ENCODE measurements at regions not wholly inside any gene's neighbourhood (a gene's known extent, or its start where the extent isn't known, plus 50 kb on each side); places are given as distances from the start of the nearest gene placed in this dataset.

- Histone ChIP-seq H3K4me3 (ENCODE audit: low read length) (no peak overlapping the region), H3K27ac (ENCODE audit: low read length) (no peak overlapping the region), H3K27me3 (ENCODE audit: control insufficient read depth, insufficient read depth, low read length) (no peaks in the 10 kb centered on the region), H3K9me3 (ENCODE audit: control insufficient read depth, insufficient read depth, low read length) (no peaks in the 10 kb centered on the region), H3K36me3 (ENCODE audit: control insufficient read depth, insufficient read depth, low read length) (no peaks in the 10 kb centered on the region), H3K4me1 (ENCODE audit: control insufficient read depth, insufficient read depth, low read length) (no peaks in the 10 kb centered on the region)
- WGBS (ENCODE audit: insufficient coverage, insufficient read length): no CpG with 5 or more reads among the region's 1 CpG
- DNase-seq (ENCODE audit: low read depth, low spot score): no peak
Measured at GRCh38 chr4:14384824-14385223, 617.5 kb upstream of the CPEB2 start.

- no peak for DNase-seq (ENCODE audit: low read depth, low spot score)
- H3K9me3 ChIP-seq (ENCODE audit: control insufficient read depth, insufficient read depth, low read length): no peaks in the 10 kb centered on the region
- WGBS (ENCODE audit: insufficient coverage, insufficient read length): no CpG with 5 or more reads among the region's 3 CpGs
- H3K27ac ChIP-seq (ENCODE audit: low read length): no peak overlapping the region
- H3K36me3 ChIP-seq (ENCODE audit: control insufficient read depth, insufficient read depth, low read length): no peaks in the 10 kb centered on the region
- H3K4me3 ChIP-seq (ENCODE audit: low read length): no peak overlapping the region
- H3K4me1 ChIP-seq (ENCODE audit: control insufficient read depth, insufficient read depth, low read length): no peaks in the 10 kb centered on the region
- H3K27me3 ChIP-seq (ENCODE audit: control insufficient read depth, insufficient read depth, low read length): no peaks in the 10 kb centered on the region
Measured at GRCh38 chr4:14386196-14386595, 616.1 kb upstream of the CPEB2 start.

GRCh38 chr4:14387647-14388046 lies 614.6 kb upstream of the CPEB2 start:
- no peak for DNase-seq (ENCODE audit: low read depth, low spot score)
- Histone ChIP-seq H3K9me3 (ENCODE audit: control insufficient read depth, insufficient read depth, low read length) (no peaks in the 10 kb centered on the region), H3K4me3 (ENCODE audit: low read length) (no peak overlapping the region), H3K27ac (ENCODE audit: low read length) (no peak overlapping the region), H3K4me1 (ENCODE audit: control insufficient read depth, insufficient read depth, low read length) (no peaks in the 10 kb centered on the region), H3K36me3 (ENCODE audit: control insufficient read depth, insufficient read depth, low read length) (no peaks in the 10 kb centered on the region), H3K27me3 (ENCODE audit: control insufficient read depth, insufficient read depth, low read length) (no peaks in the 10 kb centered on the region)
- whole genome bisulfite sequencing (ENCODE audit: insufficient coverage, insufficient read length): no CpG with 5 or more reads among the region's 2 CpGs

- H3K9me3 ChIP-seq (ENCODE audit: control insufficient read depth, insufficient read depth, low read length): no peaks in the 10 kb centered on the region
- H3K36me3 ChIP-seq (ENCODE audit: control insufficient read depth, insufficient read depth, low read length): no peaks in the 10 kb centered on the region
- no peak overlapping the region for H3K4me3 ChIP-seq (ENCODE audit: low read length)
- WGBS (ENCODE audit: insufficient coverage, insufficient read length): no CpG with 5 or more reads among the region's 4 CpGs
- no peak for DNase-seq (ENCODE audit: low read depth, low spot score)
- no peaks in the 10 kb centered on the region for H3K4me1 ChIP-seq (ENCODE audit: control insufficient read depth, insufficient read depth, low read length)
- H3K27ac ChIP-seq (ENCODE audit: low read length): no peak overlapping the region
- no peaks in the 10 kb centered on the region for H3K27me3 ChIP-seq (ENCODE audit: control insufficient read depth, insufficient read depth, low read length)
Measured at GRCh38 chr4:14392378-14392777, 609.9 kb upstream of the CPEB2 start.

- no peaks in the 10 kb centered on the region for H3K36me3 ChIP-seq (ENCODE audit: control insufficient read depth, insufficient read depth, low read length)
Measured at GRCh38 chr4:14396183-14396582, 606.1 kb upstream of the CPEB2 start.

GRCh38 chr4:14399848-14400247 lies 602.4 kb upstream of the CPEB2 start:
- Histone ChIP-seq H3K27me3 (ENCODE audit: control insufficient read depth, insufficient read depth, low read length) (no peaks in the 10 kb centered on the region), H3K36me3 (ENCODE audit: control insufficient read depth, insufficient read depth, low read length) (no peaks in the 10 kb centered on the region), H3K4me3 (ENCODE audit: low read length) (no peak overlapping the region), H3K27ac (ENCODE audit: low read length) (no peak overlapping the region), H3K4me1 (ENCODE audit: control insufficient read depth, insufficient read depth, low read length) (no peaks in the 10 kb centered on the region), H3K9me3 (ENCODE audit: control insufficient read depth, insufficient read depth, low read length) (no peaks in the 10 kb centered on the region; the same call in 1 of the 2 replicates)
- no peak for DNase-seq (ENCODE audit: low read depth, low spot score)

More at GRCh38 chr4:14396183-14396582, 606.1 kb upstream of the CPEB2 start:
- DNase-seq (ENCODE audit: low read depth, low spot score): no peak
- H3K27me3 ChIP-seq (ENCODE audit: control insufficient read depth, insufficient read depth, low read length): no peaks in the 10 kb centered on the region
- no peaks in the 10 kb centered on the region for H3K4me1 ChIP-seq (ENCODE audit: control insufficient read depth, insufficient read depth, low read length)
- H3K9me3 ChIP-seq (ENCODE audit: control insufficient read depth, insufficient read depth, low read length): no peaks in the 10 kb centered on the region
- WGBS (ENCODE audit: insufficient coverage, insufficient read length): no CpG with 5 or more reads among the region's 2 CpGs
- no peak overlapping the region for H3K27ac ChIP-seq (ENCODE audit: low read length)
- no peak overlapping the region for H3K4me3 ChIP-seq (ENCODE audit: low read length)

- no peak overlapping the region for H3K27ac ChIP-seq (ENCODE audit: low read length)
- DNase-seq (ENCODE audit: low read depth, low spot score): no peak
- no peaks in the 10 kb centered on the region for H3K27me3 ChIP-seq (ENCODE audit: control insufficient read depth, insufficient read depth, low read length)
- no peak overlapping the region for H3K4me3 ChIP-seq (ENCODE audit: low read length)
- H3K36me3 ChIP-seq (ENCODE audit: control insufficient read depth, insufficient read depth, low read length): no peaks in the 10 kb centered on the region
- peaks cover 1% of the 10 kb centered on the region; the same call in 1 of the 2 replicates for H3K4me1 ChIP-seq (ENCODE audit: control insufficient read depth, insufficient read depth, low read length)
- H3K9me3 ChIP-seq (ENCODE audit: control insufficient read depth, insufficient read depth, low read length): no peaks in the 10 kb centered on the region; the same call in 1 of the 2 replicates
Measured at GRCh38 chr4:14400307-14400706, 602.0 kb upstream of the CPEB2 start.

GRCh38 chr4:14403132-14403531 lies 599.1 kb upstream of the CPEB2 start:
- Histone ChIP-seq H3K36me3 (ENCODE audit: control insufficient read depth, insufficient read depth, low read length) (no peaks in the 10 kb centered on the region), H3K9me3 (ENCODE audit: control insufficient read depth, insufficient read depth, low read length) (no peaks in the 10 kb centered on the region; the same call in 1 of the 2 replicates), H3K27me3 (ENCODE audit: control insufficient read depth, insufficient read depth, low read length) (no peaks in the 10 kb centered on the region), H3K4me1 (ENCODE audit: control insufficient read depth, insufficient read depth, low read length) (peaks cover 1% of the 10 kb centered on the region; the same call in 1 of the 2 replicates), H3K4me3 (ENCODE audit: low read length) (no peak overlapping the region), H3K27ac (ENCODE audit: low read length) (no peak overlapping the region)
- WGBS (ENCODE audit: insufficient coverage, insufficient read length): no CpG with 5 or more reads among the region's 1 CpG
- DNase-seq (ENCODE audit: low read depth, low spot score): no peak

GRCh38 chr4:14404730-14405129 lies 597.6 kb upstream of the CPEB2 start:
- H3K9me3 ChIP-seq (ENCODE audit: control insufficient read depth, insufficient read depth, low read length): no peaks in the 10 kb centered on the region; the same call in 1 of the 2 replicates
- H3K27me3 ChIP-seq (ENCODE audit: control insufficient read depth, insufficient read depth, low read length): no peaks in the 10 kb centered on the region
- no peak for DNase-seq (ENCODE audit: low read depth, low spot score)
- H3K4me1 ChIP-seq (ENCODE audit: control insufficient read depth, insufficient read depth, low read length): peaks cover 1% of the 10 kb centered on the region; the same call in 1 of the 2 replicates
- H3K27ac ChIP-seq (ENCODE audit: low read length): no peak overlapping the region
- no CpG with 5 or more reads among the region's 5 CpGs for WGBS (ENCODE audit: insufficient coverage, insufficient read length)
- no peaks in the 10 kb centered on the region for H3K36me3 ChIP-seq (ENCODE audit: control insufficient read depth, insufficient read depth, low read length)
- H3K4me3 ChIP-seq (ENCODE audit: low read length): no peak overlapping the region

GRCh38 chr4:14410516-14410915 lies 591.8 kb upstream of the CPEB2 start:
- DNase-seq (ENCODE audit: low read depth, low spot score): no peak
- Histone ChIP-seq H3K9me3 (ENCODE audit: control insufficient read depth, insufficient read depth, low read length) (no peaks in the 10 kb centered on the region), H3K27me3 (ENCODE audit: control insufficient read depth, insufficient read depth, low read length) (no peaks in the 10 kb centered on the region), H3K27ac (ENCODE audit: low read length) (no peak overlapping the region), H3K4me1 (ENCODE audit: control insufficient read depth, insufficient read depth, low read length) (no peaks in the 10 kb centered on the region), H3K4me3 (ENCODE audit: low read length) (no peak overlapping the region), H3K36me3 (ENCODE audit: control insufficient read depth, insufficient read depth, low read length) (no peaks in the 10 kb centered on the region)
- WGBS (ENCODE audit: insufficient coverage, insufficient read length): no CpG with 5 or more reads among the region's 3 CpGs

GRCh38 chr4:14415146-14415545 lies 587.1 kb upstream of the CPEB2 start:
- H3K27ac ChIP-seq (ENCODE audit: low read length): no peak overlapping the region
- no peaks in the 10 kb centered on the region for H3K36me3 ChIP-seq (ENCODE audit: control insufficient read depth, insufficient read depth, low read length)
- H3K27me3 ChIP-seq (ENCODE audit: control insufficient read depth, insufficient read depth, low read length): no peaks in the 10 kb centered on the region
- no peaks in the 10 kb centered on the region for H3K9me3 ChIP-seq (ENCODE audit: control insufficient read depth, insufficient read depth, low read length)
- WGBS (ENCODE audit: insufficient coverage, insufficient read length): no CpG with 5 or more reads among the region's 1 CpG
- DNase-seq (ENCODE audit: low read depth, low spot score): no peak
- H3K4me3 ChIP-seq (ENCODE audit: low read length): no peak overlapping the region
- H3K4me1 ChIP-seq (ENCODE audit: control insufficient read depth, insufficient read depth, low read length): no peaks in the 10 kb centered on the region

All from iPS DF 6.9 (cell line).